T-helper 9 cell (primary cell): ENCODE measurements at regions not wholly inside any gene's neighbourhood (a gene's known extent, or its start where the extent isn't known, plus 50 kb on each side); places are given as distances from the start of the nearest gene placed in this dataset.

Experiments used
- DNase-seq: peaks from one replicate; pipeline ENCODE4 v3.0.0-alpha.2; 2020

- no peak for DNase-seq
These were observed 392.5 kb downstream of the TMEM167A start for GRCh38 chr5:82684659-82685058.

DNA sequence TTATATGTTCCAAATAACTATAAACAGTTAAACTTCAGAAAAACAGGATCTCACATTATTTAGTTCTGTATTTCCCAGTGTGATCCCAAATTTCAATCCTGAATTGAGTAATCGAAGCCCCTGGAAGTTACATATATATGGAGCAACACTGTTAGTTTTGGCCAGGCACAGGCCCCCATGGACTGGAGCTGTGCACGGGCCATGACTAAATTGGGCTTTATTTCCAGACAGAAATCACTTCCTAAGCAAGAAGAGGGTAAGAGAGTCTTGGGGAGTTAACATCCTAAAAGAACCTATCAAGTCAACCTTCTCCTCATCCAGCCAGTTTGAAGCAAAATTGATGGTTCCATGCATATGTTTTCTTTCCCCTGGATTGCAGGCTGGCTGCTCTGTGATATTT is 393.0 kb downstream of the TMEM167A start:
- DNase-seq = no peak

DNA sequence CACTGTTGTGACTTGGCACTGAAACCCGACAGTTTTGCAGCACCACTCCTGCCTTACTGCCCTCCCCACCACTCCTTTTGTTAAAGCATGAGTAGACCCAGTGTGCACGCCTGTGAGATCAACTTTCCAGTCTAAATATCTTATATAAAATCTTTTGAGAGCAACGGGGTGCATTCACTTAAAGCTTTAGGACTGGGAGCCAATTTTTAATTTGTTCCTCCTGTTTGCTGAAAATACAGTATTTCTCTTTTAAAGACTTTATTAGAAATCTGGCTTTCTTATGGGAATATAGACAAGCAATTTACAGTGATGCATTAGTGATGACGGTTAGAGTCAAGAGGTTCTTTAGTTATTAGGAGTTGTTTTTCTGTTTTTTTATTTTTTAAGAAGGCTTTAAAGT is 397.5 kb downstream of the TMEM167A start:
- DNase-seq = no peak

DNA sequence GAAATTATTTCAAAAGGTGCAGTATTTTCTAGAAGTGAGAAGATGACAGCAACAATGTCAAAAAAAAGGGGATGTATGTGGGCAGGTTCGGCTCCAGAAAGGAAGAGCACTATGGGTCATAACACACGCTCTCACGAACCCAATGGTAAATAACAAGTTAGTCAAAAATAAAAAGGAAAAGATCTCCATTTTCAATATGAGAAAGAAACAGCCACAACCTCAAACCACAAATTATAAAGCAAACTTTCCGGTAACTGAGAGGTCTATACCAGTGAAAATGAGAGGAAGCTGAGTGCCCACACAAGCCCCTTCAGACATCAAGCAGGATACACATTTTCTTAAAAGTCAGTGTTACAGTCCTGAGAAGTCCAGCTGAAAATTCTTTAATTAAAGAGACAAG is 398.5 kb upstream of the RPS23 start:
- no peak for DNase-seq

DNA sequence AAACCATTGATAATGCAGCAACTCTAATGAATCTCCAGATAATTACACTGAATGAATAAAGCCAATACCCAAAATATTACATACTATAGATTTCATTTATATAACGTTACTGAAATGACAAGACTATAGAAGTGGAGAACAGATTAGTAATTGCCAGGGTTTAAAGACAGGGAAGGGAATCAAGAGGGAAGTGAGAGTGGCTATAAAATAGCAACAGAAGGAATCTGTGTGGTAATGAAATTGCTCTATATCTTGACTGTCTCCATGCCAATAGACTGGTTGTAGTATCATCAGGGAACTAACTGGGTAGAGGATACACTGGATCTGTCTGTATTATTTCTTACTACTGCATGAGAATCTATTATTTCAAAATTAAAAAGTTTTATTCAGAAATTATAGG is 396.5 kb upstream of the RPS23 start:
- DNase-seq = no peak

GRCh38 chr5:82673057-82673809 is 395.1 kb upstream of the RPS23 start:
- no peak for DNase-seq

GRCh38 chr5:82670692-82671091 is 392.5 kb upstream of the RPS23 start:
- no peak for DNase-seq

- no peak for DNase-seq
These were observed 391.6 kb upstream of the RPS23 start for GRCh38 chr5:82669720-82670119.

- DNase-seq = no peak
These were observed 388.2 kb upstream of the RPS23 start for GRCh38 chr5:82666312-82666711.

DNA sequence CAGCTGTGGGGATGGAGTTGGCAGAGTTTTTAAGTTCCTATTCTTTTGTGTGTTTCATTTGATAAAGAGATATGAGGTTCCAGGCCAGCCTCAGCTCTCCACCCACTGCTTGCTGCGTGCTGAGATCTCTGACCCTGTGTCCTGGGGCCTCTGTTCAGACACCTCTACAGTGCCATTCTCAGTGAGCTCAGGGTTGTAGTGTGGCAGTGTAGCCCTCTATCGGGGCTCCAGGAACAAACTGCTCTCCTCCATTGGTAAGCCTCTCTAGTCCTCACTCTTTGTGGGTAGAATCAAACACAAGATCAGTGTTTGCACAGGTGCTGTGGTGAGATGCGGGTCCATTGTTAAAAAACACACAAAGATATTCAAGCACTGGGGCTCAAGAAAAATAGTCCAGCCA is 386.6 kb upstream of the RPS23 start:
- no peak for DNase-seq

DNA sequence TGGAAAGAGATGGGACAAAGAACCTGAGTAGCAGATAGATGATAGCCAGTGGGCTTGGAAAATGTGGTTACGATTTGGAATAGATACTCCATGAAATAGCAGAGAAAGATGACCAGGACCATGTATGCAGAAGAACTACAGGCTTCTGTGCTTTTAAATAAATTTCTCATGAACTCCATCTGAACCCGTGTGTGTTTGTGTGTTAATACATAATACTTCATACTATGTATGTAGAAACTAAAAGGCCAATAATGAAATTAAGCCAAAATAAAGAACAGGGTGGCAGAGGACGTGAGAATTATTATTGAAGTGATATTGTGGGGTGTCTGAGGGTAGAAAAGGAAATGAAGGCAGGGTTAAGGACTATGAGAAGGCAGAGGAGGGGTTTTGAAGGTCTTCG is 385.1 kb upstream of the RPS23 start:
- DNase-seq = no peak

GRCh38 chr5:82662340-82662739 is 384.2 kb upstream of the RPS23 start:
- no peak for DNase-seq

- no peak for DNase-seq
These were observed 383.8 kb upstream of the RPS23 start for GRCh38 chr5:82661933-82662332.

- no peak for DNase-seq
These were observed 383.3 kb upstream of the RPS23 start for GRCh38 chr5:82661462-82661861.

DNA sequence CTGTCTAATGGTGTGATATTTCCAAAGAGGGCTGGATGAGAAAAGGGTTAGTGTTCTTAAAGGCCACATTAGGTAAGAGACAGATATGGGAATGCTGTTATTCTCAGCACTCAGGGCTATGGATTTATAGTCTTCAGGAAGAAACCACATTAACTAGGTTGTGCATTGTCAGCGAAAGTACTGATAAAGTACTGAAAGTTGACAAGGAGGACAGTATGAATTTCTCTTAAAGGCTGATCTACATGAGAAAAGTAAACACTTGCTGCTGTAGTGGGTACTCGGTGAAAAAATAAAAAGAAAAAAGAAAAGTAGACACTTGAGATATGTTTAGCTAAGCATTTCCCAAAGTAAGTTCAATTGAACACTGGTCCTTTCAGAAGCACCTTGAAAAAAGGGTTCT is 381.0 kb upstream of the RPS23 start:
- DNase-seq = no peak

DNA sequence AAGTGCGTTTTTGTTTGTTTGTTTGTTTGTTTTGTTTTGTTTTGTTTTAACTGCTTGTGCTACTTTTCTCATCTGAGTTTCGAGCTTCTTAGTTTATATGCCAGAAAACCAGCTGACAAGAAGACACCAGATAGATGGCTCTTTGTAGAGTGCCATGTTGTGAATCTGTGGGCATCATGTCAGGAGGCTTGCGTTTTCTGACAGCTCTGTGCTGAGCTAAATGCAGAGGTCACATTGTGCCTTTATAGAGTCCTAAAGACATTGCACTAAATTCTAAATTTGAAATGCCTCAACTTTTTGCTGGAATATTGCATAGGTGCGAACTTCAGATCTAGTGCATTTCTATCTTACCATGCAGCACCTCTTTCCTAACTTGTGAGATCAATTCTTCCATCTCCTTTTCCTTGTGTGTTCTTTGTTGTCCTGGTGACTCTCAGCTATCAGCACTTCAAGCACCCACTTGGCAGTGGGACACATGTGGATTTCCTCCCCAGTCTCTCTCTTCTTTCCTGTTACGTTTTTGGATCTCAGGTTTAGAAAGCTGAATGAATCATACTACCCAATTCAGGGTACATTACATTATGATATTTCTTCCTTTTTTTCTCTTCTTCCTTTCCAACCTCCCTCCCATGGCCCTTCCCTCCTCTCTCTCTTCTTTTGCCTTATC is 379.0 kb upstream of the RPS23 start:
- no peak for DNase-seq

- DNase-seq = no peak
These were observed 378.2 kb upstream of the RPS23 start for GRCh38 chr5:82656341-82656761.

DNA sequence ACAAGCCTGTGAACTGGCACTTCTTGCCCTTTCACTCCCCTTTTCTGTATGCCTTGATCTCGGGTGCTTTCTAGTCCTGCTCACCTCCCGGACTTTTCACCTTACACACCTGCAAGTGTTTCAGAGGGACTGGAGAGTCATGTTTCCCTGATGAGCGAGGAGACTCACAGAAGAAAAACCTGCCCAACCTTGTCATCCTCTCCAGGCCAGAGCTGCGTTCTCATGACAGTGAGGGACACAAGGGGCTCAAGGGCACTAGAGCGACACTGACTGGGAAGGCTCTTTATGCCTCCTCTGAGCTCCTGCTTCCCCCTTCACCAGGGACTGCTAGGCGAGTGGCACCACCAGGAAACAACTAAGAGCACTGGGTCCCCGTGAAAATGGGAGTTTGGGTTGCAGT is 376.9 kb upstream of the RPS23 start:
- no peak for DNase-seq

DNA sequence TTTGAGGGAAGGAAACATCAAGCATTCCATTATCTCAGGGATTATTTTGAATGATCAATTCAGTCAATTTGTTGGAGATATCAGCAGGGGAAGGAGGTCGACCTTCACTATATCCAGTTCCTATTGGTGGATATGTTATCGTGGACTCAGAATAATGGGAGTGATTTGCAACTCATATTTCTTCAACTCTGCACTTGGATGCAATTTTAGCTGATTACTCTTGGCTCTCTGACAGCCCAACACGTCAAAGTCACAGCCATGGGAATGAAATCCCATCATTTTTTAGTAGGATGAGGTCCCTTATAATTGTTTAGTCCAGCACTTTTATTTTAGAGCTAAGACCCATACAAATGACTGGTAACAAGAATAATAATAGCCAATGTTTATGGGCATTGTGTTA is 371.8 kb upstream of the RPS23 start:
- no peak for DNase-seq

DNA sequence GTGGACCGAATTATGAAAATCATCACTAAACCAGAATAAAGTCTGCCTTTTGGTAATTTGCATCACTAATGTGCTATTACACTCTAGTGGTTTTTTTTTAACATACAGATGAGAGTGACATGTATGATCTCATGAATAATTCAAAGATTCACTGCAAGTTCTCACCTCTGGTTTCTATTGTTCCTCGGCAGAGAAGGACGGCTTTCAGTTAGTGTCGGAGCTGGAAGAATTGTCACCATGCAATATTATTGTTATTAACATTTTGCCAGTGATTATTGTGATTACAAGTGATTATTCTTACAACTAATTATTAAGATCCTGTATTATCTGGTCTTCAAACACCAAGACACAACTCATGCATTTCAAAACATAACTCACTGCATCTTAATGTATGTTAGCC is 366.6 kb upstream of the RPS23 start:
- DNase-seq = no peak

DNA sequence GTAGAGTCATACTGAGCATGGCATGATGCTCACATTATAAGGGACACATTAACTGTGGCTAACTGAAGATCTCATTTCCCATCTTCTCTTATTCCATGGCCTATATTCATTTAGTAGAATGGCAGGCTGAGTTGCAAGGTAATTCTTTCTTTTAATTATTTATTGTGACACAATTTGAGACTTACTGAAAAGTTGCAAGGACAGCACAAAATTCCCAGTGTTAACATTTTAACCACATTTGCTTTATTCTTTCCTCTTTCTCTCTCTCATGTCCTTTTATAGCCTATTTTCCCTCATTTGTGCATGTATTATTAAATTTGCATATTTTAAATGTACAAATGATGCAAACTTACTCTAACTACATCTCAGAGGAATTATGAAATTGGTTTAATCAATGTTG is 366.1 kb upstream of the RPS23 start:
- DNase-seq = no peak

DNA sequence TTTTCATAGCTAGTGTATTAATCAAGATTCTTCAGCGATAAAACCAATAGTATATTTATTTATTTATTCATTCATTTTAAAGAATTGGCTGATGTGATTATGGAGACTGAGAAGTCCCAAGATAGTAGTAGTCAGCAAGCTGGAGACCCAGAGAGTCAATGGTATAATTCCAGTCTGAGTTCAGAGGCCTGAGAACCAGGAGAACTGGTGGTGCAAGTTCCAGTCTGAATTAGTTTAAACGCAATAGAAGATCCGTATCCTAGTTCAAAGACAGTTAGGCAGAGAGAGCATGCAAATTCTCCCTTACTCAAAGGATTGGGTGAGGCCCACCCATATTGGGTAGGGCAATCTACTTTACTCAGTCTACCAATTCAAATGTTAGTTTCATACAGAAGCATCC is 364.2 kb upstream of the RPS23 start:
- no peak for DNase-seq

- DNase-seq = no peak
These were observed 363.3 kb upstream of the RPS23 start for GRCh38 chr5:82641331-82642003.

- no peak for DNase-seq
These were observed 362.8 kb upstream of the RPS23 start for GRCh38 chr5:82640916-82641315.
